ENCODE measurements at regions not wholly inside any gene's neighbourhood (a gene's known extent, or its start where the extent isn't known, plus 50 kb on each side); places are given as distances from the start of the nearest gene placed in this dataset.
A peak's percentile ranks its signal among the peaks of the same experiment; 100 is the strongest.
"Not testable (repeated sequence)": the region's sequence is repeated elsewhere in the genome, so short reads cannot be mapped to it uniquely, and the experiment has no call there.

DNA sequence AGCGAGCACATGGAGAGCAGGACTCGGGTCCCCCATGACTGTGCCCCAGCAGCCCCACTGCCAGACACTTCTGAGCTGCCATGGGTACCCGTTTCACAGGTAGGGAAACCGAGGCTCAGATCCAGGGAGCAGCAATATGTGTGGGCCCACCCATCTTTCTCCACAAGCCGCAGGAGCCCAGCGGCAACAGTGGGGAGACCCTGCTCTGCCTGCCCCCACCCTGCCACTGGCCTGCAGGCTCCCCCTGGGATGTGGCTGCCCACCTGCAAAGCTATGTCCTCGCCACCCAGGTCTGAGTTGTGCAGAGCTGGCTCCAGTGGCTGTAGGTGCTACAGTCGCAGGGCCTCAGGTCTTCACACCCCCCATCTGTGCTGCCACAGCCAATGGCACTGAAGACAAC is 50.6 kb upstream of the C1QTNF9B start:
- DNase-seq: no peak

DNA sequence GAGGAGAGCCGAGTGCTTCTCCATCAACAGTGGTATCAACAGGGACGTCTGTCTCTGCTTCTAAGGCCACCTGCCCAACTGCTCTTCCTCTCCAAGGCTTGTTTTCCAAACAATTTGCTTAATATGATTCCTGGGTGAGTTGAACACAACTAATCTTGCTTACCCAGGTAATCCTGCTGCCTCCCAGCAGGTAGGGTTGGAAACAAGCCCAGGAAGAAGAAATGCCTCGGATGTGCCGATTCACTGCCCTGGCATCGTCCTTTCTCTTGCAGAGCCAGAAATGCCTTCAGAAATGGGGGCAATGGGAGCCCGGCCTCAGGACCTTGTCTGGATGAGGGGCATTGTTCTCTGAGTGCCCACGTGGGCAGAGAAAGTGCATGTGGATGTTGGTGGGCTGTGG is 51.9 kb upstream of the C1QTNF9B start:
- DNase-seq: no peak

DNA sequence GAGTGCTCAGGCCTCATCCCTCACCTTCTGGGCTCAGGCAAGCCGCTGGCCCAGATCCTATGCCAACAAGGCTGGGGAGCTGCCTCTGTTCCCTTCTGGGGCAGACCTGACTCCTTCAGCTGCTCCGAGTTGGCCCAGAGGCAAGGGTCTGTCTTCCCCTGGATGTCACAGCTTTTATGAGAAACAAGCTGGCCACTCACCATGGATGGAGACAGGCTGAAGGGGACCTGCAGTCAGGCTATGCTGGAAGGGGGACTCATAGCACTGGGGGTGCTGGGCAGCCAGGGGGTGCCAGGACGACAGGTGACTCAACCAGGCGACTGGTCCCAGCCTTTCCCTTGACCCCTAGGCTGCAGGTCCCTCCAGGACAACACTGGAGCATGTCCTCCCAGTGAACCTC is 52.4 kb upstream of the C1QTNF9B start:
- DNase-seq: no peak

DNA sequence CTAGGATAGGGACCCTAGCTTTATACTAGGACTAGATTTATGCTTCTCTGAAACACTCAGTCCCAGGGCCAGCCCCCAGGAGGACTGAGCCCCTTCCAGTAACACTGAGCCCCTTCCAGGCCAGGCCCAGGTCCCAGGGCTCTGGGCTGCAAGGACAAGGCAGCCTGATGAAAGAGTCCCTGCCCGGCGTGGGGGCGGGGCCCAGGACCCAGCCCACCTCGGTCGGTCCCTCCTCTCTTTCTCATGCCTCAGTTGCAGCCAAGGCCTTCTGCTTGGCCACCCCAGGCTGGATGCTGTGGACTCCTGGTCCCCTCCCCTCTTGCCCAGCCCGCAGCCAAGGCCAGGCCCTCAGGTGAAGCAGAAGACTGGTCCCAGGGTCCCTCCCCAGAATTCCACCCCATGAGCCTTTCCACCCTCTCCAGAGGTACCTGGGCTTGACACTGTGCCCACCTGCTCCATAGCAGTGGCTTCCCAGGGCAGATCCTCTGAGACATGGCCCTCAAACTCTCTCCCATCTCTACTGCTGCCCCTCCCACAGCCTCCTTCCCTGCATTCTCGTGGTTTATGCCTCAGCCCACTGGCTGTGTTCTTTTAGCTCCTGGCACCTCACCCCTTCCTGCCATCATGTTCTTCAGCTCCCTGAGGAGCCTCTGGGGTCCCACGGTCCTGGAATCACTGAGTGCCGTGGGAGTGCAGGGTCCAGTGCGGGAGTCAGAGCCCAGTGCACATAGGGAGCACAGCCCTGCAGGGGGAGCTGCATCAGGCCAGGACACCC is 53.6 kb upstream of the C1QTNF9B start:
- no peak for DNase-seq

DNA sequence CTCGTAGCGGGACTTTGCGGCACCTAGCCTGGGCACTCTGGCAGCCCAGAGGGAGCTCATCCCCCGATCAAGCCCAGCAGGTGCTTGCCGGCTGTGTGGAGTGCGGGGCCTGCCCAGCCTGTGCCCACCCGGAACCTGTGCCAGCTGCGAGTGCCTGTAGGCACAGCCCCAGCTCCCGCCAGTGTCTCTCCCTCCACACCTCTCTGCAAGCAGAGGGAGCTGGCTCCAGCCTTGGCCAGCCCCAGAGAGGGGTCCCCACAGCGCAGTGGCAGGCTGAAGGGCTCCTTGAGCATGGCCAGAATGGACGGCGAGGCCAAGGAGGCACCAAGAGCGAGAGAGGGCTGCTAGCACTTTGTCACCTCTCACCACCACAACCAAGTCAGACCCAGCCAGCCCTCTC is 55.5 kb upstream of the C1QTNF9B start:
- no peak for DNase-seq

DNA sequence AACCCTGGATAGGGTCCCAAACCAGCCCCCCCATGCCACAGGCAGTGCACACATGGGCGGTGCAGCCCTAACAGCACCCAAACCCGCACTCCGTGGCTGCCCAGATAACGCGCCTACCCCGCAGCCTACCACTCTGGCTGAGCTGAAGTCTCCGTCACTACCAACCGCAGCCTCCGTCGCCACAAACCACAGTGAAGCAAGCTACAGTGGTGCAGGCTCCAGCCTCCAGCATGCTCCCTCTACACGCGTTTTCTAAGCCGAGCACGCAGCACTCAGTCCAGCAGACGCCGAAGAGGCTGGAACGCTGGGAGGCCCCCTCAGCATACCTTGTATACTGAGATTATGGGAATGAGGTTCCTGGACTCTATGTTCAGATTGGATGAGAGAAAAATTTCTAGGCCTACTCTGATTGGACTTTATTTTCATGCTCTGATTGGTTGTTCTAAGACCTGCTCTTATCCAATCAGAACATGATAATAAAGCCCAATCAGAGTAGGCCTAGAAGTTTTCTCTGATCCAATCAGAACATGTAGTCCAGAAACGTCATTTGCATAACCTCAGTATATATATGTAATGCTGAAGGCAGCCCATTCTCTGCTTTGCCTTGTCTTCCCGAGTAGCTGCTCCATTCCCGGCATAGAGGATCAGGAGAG is 56.7 kb upstream of the C1QTNF9B start:
- no peak for DNase-seq

DNA sequence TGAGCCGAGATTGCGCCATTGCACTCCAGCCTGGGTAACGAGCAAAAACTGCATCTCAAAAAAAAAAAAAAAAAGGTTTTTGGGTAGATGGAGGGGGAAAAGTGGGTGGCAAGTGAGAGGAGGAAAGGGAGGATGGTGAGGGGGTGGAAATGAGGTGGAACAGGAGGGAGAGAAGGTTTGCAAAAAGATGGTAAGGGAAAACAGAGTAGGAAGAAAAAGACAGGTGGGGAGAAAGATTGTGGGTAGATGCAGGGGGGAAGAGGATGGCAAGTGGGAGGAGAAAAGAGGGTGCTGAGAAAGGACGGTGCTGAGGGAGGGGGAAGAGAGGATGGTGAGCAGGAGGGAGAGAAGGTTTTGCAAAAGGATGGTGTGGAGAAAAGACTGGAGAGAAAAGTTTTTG is 57.8 kb upstream of the C1QTNF9B start:
- DNase-seq: no peak

DNA sequence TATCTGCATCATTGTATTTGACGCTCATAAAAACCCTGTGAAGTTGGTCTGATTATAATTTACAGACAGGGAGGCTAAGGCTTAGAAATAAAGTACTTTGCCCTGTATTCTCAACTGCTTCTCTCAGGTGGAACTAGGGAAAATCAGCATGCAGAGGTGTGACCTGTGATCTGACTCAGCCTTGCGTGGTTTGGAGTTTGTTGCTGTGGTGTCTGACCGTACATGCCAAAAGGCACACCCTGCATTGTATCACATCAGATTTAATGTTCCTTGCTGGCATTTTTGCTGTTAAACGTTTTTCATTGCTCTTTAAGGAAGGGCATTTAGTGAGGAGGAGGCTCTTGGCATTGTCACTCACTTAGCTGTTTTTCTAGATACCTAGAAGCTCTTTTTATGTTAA is 58.8 kb upstream of the C1QTNF9B start:
- no peak for DNase-seq

DNA sequence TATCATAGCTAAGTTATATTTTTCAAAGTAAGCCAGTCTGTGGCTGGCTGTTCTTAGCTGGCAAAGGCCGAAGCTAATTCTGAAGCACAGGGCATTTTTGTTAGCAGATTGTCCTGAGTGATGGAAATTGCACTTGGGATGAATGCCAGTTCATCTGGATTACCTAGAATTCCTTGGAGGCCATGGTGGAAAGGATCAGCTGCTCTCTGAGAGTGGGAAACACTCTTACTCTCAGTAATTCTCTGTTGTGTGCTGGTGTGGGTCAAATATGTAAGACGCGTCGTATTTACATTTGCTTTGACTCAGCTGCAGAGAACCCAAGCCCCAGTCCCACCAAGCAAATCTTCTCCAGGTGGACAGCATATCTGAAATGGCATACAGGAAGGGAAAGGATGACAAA is 60.7 kb upstream of the C1QTNF9B start:
- no peak for DNase-seq

DNA sequence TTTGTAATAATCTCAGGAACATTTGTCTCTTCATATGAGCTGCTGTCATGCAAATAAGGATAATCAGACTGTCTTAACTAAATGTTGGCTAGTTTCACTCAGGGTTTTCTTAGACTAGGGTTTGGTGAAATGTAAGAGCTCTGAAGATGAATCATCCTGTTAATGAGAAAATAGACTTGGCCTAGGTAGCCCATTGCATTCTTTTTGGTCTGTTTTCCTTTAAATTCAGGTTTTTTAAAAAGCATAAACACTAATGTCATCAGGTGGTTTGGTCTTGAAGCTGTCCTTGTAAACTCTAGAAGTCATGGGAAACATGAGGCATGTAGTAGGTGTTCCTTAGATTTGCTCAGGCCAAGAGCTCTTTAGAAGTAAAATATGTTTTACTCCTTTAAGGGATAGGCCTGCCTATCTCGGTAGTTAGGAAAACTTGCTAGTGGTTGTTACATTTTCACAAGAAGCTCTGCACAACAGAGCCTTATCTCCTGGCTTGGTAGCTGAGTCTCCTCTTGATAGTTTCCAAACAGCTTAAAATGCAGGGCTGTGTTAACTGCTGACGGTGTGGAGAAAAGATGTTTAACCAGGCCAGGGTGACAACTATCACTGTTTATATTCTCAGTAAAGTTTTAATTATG is 62.0 kb upstream of the C1QTNF9B start:
- no peak for DNase-seq

DNA sequence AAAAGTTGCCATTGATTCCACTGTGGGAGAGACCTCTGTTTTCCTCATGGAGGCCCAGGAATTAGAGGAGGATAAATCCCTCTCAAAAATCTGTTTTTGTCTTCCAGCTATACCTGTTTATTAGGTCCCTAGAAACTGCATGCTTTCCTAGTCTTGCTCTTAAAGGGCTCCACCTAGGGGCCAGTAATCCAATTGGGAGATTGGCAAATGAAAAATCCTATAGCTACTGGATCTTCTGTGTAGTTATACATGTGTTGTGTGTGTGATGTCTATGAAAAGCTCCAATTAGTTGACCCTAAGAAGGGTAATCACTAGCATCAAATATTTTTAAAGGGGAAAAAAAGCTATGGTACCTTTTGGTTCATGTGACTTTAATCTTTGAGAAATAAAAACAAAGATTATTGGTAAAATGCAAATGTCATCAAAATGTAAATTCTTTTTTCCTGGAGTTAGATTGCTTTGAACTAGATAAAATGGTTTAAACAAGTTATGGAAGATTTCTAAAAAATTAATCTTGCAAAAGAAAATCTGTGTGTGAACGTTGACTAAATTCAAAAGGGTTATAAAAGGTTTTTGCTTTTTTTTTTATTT is 63.4 kb upstream of the C1QTNF9B start:
- no peak for DNase-seq

DNA sequence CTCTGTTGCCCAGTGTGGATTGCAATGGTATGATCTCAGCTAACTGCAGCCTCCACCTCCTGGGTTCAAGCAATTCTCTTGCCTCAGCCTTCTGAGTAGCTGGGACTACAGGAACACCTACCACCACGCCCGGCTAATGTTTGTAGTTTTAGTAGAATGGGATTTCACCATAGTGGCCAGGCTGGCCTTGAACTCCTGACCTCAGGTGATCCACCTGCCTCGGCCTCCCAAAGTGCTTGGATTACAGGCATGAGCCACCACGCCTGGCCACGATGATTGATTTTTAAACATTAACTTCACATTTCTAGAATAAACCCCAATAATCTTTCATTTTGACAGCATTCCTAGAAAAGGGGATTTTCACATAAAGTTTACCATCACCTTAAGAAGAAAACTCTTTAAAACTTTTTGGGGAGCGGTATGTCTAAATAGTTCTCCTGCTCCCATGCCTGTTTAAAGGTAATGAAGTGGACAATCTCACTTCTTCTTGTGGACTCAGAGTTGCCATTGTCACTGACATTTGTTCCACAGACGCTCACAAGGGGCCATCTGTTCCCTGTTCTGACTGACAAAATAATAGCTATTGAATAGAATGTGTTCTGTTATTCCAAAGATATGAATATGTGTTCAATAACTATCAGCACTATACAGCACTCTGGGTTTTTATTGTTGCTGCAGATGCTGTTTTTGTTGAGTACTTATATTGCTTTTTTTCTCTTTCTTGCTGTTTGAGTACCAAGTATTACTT is 66.1 kb upstream of the C1QTNF9B start:
- no peak for DNase-seq

DNA sequence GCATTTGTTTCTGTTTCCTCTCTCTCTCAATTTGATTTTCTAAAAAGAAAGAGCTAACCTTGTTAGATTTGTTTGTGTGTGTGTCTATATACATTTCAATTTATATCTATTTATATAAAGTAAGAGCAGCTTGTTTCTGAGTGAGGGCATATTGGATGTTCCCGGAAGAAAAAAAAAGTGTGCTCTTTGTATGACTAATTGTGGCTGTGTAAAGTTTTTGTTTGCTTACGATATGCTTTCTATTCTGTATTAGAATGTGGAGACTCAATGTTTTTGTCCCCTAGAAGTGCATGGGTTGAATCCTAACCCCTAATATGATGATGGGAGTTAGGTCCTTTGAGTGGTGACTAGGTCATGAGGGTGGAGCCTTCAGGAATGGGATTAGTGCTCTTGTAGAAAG is 66.6 kb upstream of the C1QTNF9B start:
- no peak for DNase-seq

DNA sequence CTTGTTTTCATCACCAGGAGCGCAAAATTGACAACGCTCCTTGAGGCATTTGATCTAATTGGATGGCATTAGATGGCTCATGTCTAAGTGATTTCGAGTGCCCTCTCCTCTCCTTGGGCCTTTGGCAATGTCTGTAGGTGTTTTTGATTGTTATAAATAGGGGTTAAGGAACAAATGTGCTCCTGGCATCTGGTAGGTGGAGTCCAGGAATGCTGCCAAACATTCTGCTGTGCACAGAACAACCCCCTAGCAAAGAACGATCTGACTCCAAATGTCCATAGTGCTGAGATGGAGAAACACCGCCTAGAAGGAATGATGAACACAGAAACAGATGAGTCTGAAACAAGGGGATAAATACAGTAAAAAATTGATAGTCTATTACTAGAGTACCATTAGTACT is 68.0 kb upstream of the C1QTNF9B start:
- no peak for DNase-seq

DNA sequence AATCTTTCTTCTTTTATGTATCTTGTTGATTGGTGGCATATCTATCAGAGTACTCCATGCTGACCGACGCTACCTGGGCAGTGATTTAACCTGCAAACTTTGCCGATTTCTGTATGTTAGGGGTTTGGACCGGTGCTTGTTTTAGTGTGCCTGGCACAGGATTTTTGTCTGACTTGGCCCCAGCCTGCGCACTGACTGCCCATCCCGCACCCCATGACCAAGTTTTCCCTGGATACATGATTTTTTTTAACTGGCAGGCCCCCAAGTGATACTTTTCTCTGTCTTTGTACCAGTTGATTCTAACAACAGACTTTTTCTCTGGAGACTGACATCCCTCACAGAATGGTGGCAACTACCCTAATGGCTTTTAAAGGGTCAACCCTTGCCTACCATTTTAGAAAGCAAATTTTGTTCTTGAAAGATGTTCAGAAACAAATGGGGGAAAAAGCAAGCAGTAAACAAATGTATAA is 69.0 kb upstream of the C1QTNF9B start:
- no peak for DNase-seq

DNA sequence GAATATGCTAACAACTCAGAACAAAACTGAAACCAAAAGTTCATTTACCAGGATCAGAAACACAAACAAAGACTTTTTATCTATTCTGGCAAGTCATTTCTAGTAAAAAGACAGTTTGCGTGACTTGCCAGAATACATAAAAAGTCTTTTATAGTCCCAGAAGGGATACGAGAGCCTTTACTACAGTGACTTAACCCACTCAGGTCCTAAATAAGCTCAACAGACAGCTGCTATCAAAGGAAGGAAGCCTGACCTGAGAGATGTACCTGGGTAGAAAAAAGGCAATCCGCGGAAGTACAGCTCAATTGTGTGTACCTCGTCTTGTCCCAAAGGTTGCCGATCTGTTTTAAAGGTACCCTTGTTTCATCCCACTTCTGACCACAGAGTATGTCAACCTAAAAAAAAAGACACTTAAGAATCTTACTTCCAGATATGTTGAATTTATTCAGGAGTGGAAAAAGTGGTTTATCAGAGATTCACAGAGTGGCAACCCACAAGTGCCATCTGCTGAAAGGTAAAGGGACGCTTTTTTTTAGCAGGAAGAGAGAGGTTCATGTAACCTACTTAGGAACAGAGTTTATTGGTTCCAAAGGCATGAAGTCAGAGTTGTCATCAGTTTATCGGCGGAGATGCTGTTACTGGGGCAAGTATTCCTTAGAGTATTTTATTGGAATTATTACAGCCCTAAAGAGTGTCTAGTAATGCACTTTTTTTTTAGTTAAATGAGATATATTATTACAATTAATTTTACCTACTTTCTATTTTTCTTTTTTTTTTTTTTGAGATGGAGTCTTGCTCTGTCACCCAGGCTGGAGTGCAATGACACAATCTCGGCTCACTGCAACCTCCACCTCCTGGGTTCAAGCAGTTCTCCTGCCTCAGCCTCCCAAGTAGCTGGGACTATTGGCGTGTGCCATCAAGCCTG is 69.7 kb upstream of the C1QTNF9B start:
- no peak for DNase-seq

DNA sequence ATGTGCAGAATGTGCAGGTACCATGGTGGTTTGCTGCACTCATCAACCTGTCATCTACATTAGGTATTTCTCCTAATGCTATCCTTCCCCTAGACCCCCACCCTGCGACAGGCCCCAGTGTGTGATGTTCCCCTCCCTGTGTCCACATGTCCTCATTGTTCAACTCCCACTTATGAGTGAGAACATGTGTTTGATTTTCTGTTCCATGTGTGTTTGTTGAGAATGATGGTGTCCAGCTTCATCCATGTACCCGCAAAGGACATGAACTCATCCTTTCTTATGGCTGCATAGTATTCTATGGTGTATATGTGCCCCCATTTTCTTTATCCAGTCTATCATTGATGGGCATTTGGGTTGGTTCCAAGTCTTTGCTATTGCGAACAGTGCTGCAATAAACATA is 70.5 kb upstream of the C1QTNF9B start:
- DNase-seq: not testable (repeated sequence)

DNA sequence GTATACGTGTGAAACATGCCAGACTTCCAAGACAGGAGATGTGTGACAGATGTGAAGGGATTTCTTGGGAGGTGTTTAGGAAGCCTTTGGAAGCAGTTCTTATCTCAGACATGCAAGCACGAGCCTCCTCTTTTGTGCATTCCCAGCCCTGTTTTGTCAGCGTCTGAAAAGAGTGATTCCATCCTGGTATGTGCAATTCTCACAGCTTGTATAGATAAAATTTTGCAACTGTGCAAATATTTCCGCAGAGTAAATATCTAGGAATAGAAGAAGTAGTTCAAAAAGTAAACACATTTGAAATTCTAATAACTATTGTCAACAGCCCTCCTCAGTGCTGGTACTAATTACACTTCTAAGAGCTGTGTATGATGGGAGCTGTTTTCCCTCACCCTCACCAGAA is 72.3 kb upstream of the C1QTNF9B start:
- no peak for DNase-seq

DNA sequence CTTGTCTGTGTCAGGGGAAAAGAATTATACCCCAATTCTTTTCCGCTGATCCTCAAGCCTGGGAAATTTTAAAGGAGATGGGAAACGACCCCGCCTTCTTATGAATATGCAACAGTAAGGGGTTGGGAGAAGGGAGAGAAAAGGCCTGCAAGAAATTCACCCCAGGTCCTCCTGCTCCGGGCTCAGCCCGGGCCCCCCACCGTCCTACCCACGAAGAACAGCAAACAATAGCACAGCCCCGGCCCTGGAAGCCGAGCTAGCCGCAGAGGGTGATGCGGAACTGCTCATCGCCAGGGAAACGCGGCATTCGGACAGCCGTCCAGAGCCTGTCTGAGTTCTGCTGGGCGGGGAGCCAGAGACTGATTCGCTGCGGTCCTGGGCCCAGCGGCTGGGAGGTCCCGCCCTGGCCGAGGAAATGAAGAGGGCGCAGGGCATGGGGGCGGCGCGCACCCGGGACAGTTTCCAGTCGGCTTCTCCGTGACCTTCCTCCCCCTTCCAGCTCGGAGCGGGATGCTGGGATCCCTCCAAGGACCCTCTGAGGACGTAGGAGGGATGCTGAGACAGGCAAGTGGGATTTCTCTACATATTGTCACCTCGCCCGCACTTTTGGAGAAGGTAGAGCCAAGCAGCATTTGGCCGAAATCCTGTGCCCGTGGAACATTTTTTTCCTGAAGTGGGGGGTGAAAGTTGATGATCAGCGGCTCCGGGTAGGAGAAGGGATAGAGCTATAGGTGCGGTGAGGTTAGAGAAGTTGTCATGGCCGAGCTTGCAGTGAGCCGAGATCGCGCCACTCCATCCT is 82.3 kb upstream of the C1QTNF9B start:
- peak; percentile 10 for DNase-seq

DNA sequence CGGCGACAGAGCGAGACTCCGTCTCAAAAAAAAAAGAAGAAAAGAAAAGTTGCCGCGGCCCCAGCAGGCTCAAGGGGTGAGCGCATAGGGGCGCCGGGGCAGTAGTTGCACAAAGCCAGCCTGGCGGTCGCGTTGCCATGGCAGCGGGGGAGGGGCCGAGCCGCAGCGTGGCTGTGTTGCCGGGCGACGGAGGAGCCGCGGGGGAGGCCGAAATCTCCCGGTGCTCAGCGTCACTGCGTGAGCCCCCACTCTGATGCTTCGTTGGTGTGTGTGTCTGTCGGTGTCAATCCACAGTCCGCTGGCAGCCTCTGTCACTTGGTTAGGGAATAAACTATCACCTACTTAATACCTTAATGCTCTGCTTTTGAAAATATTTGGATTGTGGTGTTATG is 82.9 kb upstream of the C1QTNF9B start:
- peak; percentile 82 for DNase-seq

DNA sequence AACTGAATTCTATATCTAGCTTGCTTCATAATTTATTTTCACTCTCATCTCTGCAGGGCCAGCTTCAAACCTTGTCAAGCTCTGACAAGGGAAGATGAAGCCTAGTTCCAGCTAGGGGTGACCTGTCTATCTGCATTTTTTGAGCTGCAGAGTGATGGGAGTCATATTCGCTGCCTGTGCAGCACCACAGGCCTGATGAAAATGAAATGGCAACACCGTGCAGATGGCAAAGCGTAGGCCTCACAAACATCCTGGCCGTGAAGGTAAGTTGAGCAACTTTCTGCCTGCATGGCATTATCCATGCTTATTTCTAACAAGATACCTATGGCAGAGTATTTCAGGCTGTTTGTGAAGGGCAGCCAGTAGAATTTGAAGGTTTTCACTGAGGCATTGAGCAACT is 86.4 kb upstream of the C1QTNF9B start:
- no peak for DNase-seq
